PC-3 (cell line): ENCODE measurements at regions not wholly inside any gene's neighbourhood (a gene's known extent, or its start where the extent isn't known, plus 50 kb on each side); places are given as distances from the start of the nearest gene placed in this dataset.

Source experiments
- ATAC-seq: fragments of 200-7000 bp; cut with Tn5 transposase; 2 replicates; pipeline ENCODE4 v1.9.1; 2020; ENCODE audit warnings: mild to moderate bottlenecking, moderate library complexity
- BruUV-seq: library from RNA; stranded (reverse); fragments of 400-500 nt; replicated peaks from 2 replicates; lab custom pipeline; 2021; lab: Mats Ljungman, UMichigan
- CTCF ChIA-PET: fragments of 300-600 bp; sonication (Branson Sonifier 250); formaldehyde crosslinking; loops from one replicate; lab custom pipeline; 2022; ENCODE audit warnings: antibody characterized with exemption; lab: Charles Lee
- POLR2A ChIA-PET: fragments of 300-600 bp; sonication (Branson Sonifier 250); formaldehyde crosslinking; loops from one replicate; lab custom pipeline; 2022; ENCODE audit warnings: antibody characterized with exemption; ENCODE audit not compliant: unreplicated experiment; lab: Charles Lee
- DNase-seq: peaks from one replicate; pipeline ENCODE4 v3.0.0-alpha.2; 2015
- H2AFZ ChIP-seq: fragments of 300-600 bp; sonication (generic); 2 replicates; pipeline ENCODE4 v1.6.0; 2016; ENCODE audit warnings: antibody characterized with exemption, low read length
- H3F3A ChIP-seq: fragments of 300-600 bp; sonication (generic); one replicate; pipeline ENCODE4 v1.6.0; 2017; ENCODE audit warnings: antibody characterized with exemption, low read length, control low read depth, mild to moderate bottlenecking; ENCODE audit not compliant: unreplicated experiment
- H3K27ac ChIP-seq: fragments of 300-600 bp; sonication (generic); 2 replicates; pipeline ENCODE4 v1.5.1; 2016; ENCODE audit warnings: mild to moderate bottlenecking, low read length
- H3K27me3 ChIP-seq: fragments of 300-600 bp; sonication (generic); 2 replicates; pipeline ENCODE4 v1.6.1; 2016; ENCODE audit warnings: low read length, mixed read lengths
- H3K36me3 ChIP-seq: fragments of 300-600 bp; sonication (generic); 2 replicates; pipeline ENCODE4 v1.6.1; 2016; ENCODE audit warnings: low read depth, mixed run types, low read length, mixed read lengths
- H3K4me1 ChIP-seq: fragments of 300-600 bp; sonication (generic); 2 replicates; pipeline ENCODE4 v1.5.1; 2016; ENCODE audit warnings: low read length; ENCODE audit not compliant: insufficient read depth
- H3K4me2 ChIP-seq: fragments of 300-600 bp; sonication (generic); 2 replicates; pipeline ENCODE4 v1.6.0; 2016; ENCODE audit warnings: low read length
- H3K4me3 ChIP-seq: fragments of 300-600 bp; sonication (generic); 2 replicates; pipeline ENCODE4 v1.5.1; 2016; ENCODE audit warnings: mild to moderate bottlenecking, low read length, mixed read lengths
- H3K79me2 ChIP-seq: fragments of 300-600 bp; sonication (generic); 2 replicates; pipeline ENCODE4 v1.6.1; 2017; ENCODE audit warnings: low read length, mixed read lengths
- H3K9ac ChIP-seq: fragments of 300-600 bp; sonication (generic); 2 replicates; pipeline ENCODE4 v1.6.0; 2016; ENCODE audit warnings: mild to moderate bottlenecking, low read length
- H3K9me2 ChIP-seq: fragments of 300-600 bp; sonication (generic); replicated peaks from 2 replicates; pipeline ENCODE4 v1.6.1; 2016; ENCODE audit warnings: mixed run types, low read length, mixed read lengths
- H3K9me3 ChIP-seq: fragments of 300-600 bp; sonication (generic); 2 replicates; pipeline ENCODE4 v1.6.1; 2016; ENCODE audit warnings: low read length, mixed read lengths
- H4K20me1 ChIP-seq: fragments of 300-600 bp; sonication (generic); 2 replicates; pipeline ENCODE4 v1.6.1; 2016; ENCODE audit warnings: low read length, mixed read lengths
- CTCF ChIP-seq: fragments of 300-600 bp; sonication (generic); conservative IDR thresholded peaks from 2 replicates; pipeline ENCODE4 v1.5.1; 2017; ENCODE audit warnings: antibody characterized with exemption, low read depth, mild to moderate bottlenecking, low read length
- EZH2 ChIP-seq: fragments of 300-600 bp; sonication (generic); IDR thresholded peaks from one replicate; pipeline ENCODE4 v1.6.1; 2017; ENCODE audit warnings: antibody characterized with exemption, mild to moderate bottlenecking, low read length; ENCODE audit not compliant: unreplicated experiment
- EZH2phosphoT487 ChIP-seq: fragments of 300-600 bp; sonication (generic); IDR thresholded peaks from 2 replicates; pipeline ENCODE4 v1.6.1; 2018; ENCODE audit warnings: mild to moderate bottlenecking, antibody characterized with exemption, low read length, borderline replicate concordance
- intact Hi-C: fragments of 100-400 bp; cut with micrococcal nuclease; formaldehyde crosslinking; loops from 2 replicates; pipeline ENCODE4 v1.9.0; 2023

- Histone ChIP-seq H3K4me3 (no peak overlapping the region), H3K4me1 (no peaks in the 10 kb centered on the region), H3K9ac (no peak overlapping the region), H3F3A (no peaks in the 10 kb centered on the region), H3K9me2 (no peaks in the 10 kb centered on the region), H3K79me2 (no peaks in the 10 kb centered on the region), H3K27me3 (no peaks in the 10 kb centered on the region), H3K4me2 (no peak overlapping the region), H3K27ac (no peak overlapping the region), H3K36me3 (no peaks in the 10 kb centered on the region), H3K9me3 (no peaks in the 10 kb centered on the region), H4K20me1 (no peaks in the 10 kb centered on the region), H2AFZ (no peak overlapping the region)
- DNase-seq (no peak), ATAC-seq (no peak)
- ChIA-PET CTCF (no interaction called here), POLR2A (no interaction called here)
- TF ChIP-seq EZH2phosphoT487 (no peak), EZH2 (no peak), CTCF (no peak)
- intact Hi-C loops: loop anchor here (5.0 kb wide), 1 partner anchor 370 kb away; no protein-coding TSS in a partner anchor
- BruUV-seq: no TSS peak
These were observed 478.2 kb upstream of the CCL2 start for GRCh38 chr17:33776903-33777302.

GRCh38 chr17:33777674-33778073 is 477.4 kb upstream of the CCL2 start:
- Histone ChIP-seq H3K9ac (no peak overlapping the region), H2AFZ (no peak overlapping the region), H3K4me3 (no peak overlapping the region), H3K9me3 (no peaks in the 10 kb centered on the region), H3K79me2 (no peaks in the 10 kb centered on the region), H3K36me3 (no peaks in the 10 kb centered on the region), H3K27ac (no peak overlapping the region), H3K9me2 (no peaks in the 10 kb centered on the region), H3K4me2 (no peak overlapping the region), H3K27me3 (no peaks in the 10 kb centered on the region), H3K4me1 (no peaks in the 10 kb centered on the region), H4K20me1 (no peaks in the 10 kb centered on the region), H3F3A (no peaks in the 10 kb centered on the region)
- intact Hi-C loops: loop anchor here (5.0 kb wide), 1 partner anchor 370 kb away; no protein-coding TSS in a partner anchor
- no peak for ATAC-seq
- no peak for DNase-seq
- no peak for TF ChIP-seq CTCF
- no peak for TF ChIP-seq EZH2
- no peak for TF ChIP-seq EZH2phosphoT487
- POLR2A ChIA-PET: no interaction called here
- BruUV-seq: no TSS peak
- CTCF ChIA-PET: interaction anchor here (0.5 kb wide), 1 partner anchor 153 kb away, joined by 3 read pairs; no protein-coding TSS in a partner anchor

DNA sequence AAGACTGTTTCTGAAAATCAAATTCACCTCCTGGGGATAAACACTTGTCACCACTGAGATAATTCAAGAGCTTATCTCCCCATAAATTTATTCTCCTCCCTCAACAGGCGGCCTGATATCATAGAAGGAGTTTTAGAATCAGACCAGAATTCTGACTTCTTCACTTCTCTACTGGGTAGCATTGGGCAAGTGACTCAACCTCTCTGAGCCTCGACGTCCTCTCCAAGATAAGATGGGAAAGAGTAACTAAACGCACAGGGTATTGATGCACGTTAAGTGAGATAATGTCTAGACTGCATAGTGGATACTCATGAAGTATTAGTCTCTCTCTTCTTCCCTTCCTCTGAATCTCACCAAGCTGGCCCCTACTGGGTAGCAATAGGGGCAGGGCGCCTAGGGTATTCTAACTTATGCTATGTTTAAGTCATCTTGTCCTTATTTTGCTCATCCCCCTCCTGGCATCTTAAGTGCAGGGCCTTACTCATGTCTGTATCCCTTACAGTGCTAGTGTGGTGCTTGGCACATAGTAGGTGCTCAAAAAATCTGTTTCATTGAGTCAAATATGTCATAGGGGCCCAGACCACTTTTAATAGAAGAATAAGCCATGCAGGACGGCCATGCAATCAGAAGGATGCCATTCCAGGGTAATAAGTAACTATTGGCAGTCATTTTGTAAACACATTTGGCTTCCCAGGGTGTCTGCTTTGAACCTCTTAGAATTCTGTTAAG is 476.4 kb upstream of the CCL2 start:
- H3K27ac ChIP-seq: no peak overlapping the region
- no peaks in the 10 kb centered on the region for H4K20me1 ChIP-seq
- no peak overlapping the region for H3K4me3 ChIP-seq
- CTCF ChIA-PET: no interaction called here
- no peaks in the 10 kb centered on the region for H3F3A ChIP-seq
- H3K27me3 ChIP-seq: no peaks in the 10 kb centered on the region
- intact Hi-C loops: loop anchor here (5.0 kb wide), 1 partner anchor 369 kb away; no protein-coding TSS in a partner anchor
- no TSS peak for BruUV-seq
- no peak overlapping the region for H3K9ac ChIP-seq
- H3K9me3 ChIP-seq: no peaks in the 10 kb centered on the region
- TF ChIP-seq EZH2: no peak
- TF ChIP-seq CTCF: no peak
- no peak for TF ChIP-seq EZH2phosphoT487
- no peaks in the 10 kb centered on the region for H3K9me2 ChIP-seq
- no peak overlapping the region for H2AFZ ChIP-seq
- H3K4me1 ChIP-seq: no peaks in the 10 kb centered on the region
- H3K4me2 ChIP-seq: no peak overlapping the region
- POLR2A ChIA-PET: no interaction called here
- H3K36me3 ChIP-seq: no peaks in the 10 kb centered on the region
- no peak for ATAC-seq
- no peak for DNase-seq
- no peaks in the 10 kb centered on the region for H3K79me2 ChIP-seq
